SK-N-SH (cell line): ENCODE measurements at regions not wholly inside any gene's neighbourhood (a gene's known extent, or its start where the extent isn't known, plus 50 kb on each side); places are given as distances from the start of the nearest gene placed in this dataset.

Experiments used
- CTCF ChIA-PET: fragments of 300-600, 350-600 bp; formaldehyde crosslinking; extraction: SDS; loops from one replicate; lab custom pipeline; 2021; lab: Yijun Ruan, JAX
- POLR2A ChIA-PET: fragments of 350-600 bp; sonication (Branson Sonifier 250); formaldehyde crosslinking; extraction: SDS; loops from one replicate; lab custom pipeline; 2020; ENCODE audit warnings: antibody characterized with exemption, inconsistent platforms; lab: Yijun Ruan, JAX
- DNase-seq: peaks from one replicate; pipeline ENCODE4 v3.0.0; 2012
- H2AFZ ChIP-seq: fragments of 200-600 bp; sonication (generic); 2 replicates; pipeline ENCODE4 v1.8.1; 2016; ENCODE audit warnings: antibody characterized with exemption, mild to moderate bottlenecking, low read depth
- H3F3A ChIP-seq: fragments of 200-600 bp; sonication (generic); replicated peaks from 2 replicates; pipeline ENCODE3; 2016; ENCODE audit warnings: antibody characterized with exemption, mild to moderate bottlenecking; ENCODE audit not compliant: insufficient read depth
- H3K27ac ChIP-seq, 2 experiments: fragments of 200-500 bp in 1 of 2; fragments of 200-600 bp in 1 of 2; sonication (Bioruptor generic) in 1 of 2; sonication (generic), shearing (Covaris generic) in 1 of 2; 2 replicates each; pipeline versions ENCODE4 v1.5.1 to v1.6.1; 2014 to 2016; ENCODE audit warnings: low read depth in 2 of 2, inconsistent platforms in 1 of 2, low read length in 1 of 2, mild to moderate bottlenecking in 1 of 2, mixed read lengths in 1 of 2
- H3K27me3 ChIP-seq: fragments of 200-600 bp; sonication (generic), shearing (Covaris generic); 2 replicates; pipeline ENCODE4 v1.6.1; 2016; ENCODE audit warnings: mixed run types; ENCODE audit not compliant: insufficient read depth
- H3K36me3 ChIP-seq, 2 experiments: fragments of 200-500 bp in 1 of 2; fragments of 200-600 bp in 1 of 2; sonication (Bioruptor generic) in 1 of 2; sonication (generic) in 1 of 2; replicated peaks in 1 of 2; 2 replicates each; pipeline versions ENCODE3 to v1.5.1; 2014 to 2016; ENCODE audit warnings: low read length in 1 of 2, mild to moderate bottlenecking in 1 of 2; ENCODE audit not compliant: insufficient read depth in 2 of 2, control insufficient read depth in 1 of 2
- H3K4me1 ChIP-seq, 2 experiments: fragments of 200-500 bp in 1 of 2; fragments of 200-600 bp in 1 of 2; sonication (Bioruptor generic) in 1 of 2; sonication (generic), shearing (Covaris generic) in 1 of 2; 2 replicates each; pipeline versions ENCODE4 v1.5.1 to v1.6.1; 2014 to 2016; ENCODE audit warnings: low read depth in 1 of 2, low read length in 1 of 2, mixed run types in 1 of 2; ENCODE audit not compliant: insufficient read depth in 2 of 2, control insufficient read depth in 1 of 2
- H3K4me2 ChIP-seq: fragments of 200-600 bp; sonication (generic), shearing (Covaris generic); 2 replicates; pipeline ENCODE4 v1.6.1; 2017; ENCODE audit warnings: mixed run types
- H3K4me3 ChIP-seq, 2 experiments: fragments of 200-500 bp in 1 of 2; fragments of 200-600 bp in 1 of 2; sonication (Bioruptor generic) in 1 of 2; sonication (generic), shearing (Covaris generic) in 1 of 2; 2 replicates each; pipeline versions ENCODE4 v1.5.1 to v1.8.1; 2014 to 2016; ENCODE audit warnings: low read depth in 2 of 2, inconsistent platforms in 1 of 2, low read length in 1 of 2, mild to moderate bottlenecking in 1 of 2, mixed read lengths in 1 of 2, moderate library complexity in 1 of 2
- H3K79me2 ChIP-seq: fragments of 200-600 bp; sonication (generic); 2 replicates; pipeline ENCODE4 v1.8.1; 2017; ENCODE audit warnings: mild to moderate bottlenecking; ENCODE audit not compliant: insufficient read depth
- H3K9ac ChIP-seq: fragments of 200-600 bp; sonication (generic); 2 replicates; pipeline ENCODE4 v1.6.1; 2017; ENCODE audit warnings: mixed run types
- H3K9me2 ChIP-seq: fragments of 200-600 bp; sonication (generic); 2 replicates; pipeline ENCODE4 v1.6.1; 2017; ENCODE audit warnings: mixed run types
- H3K9me3 ChIP-seq: fragments of 200-600 bp; sonication (generic); 2 replicates; pipeline ENCODE4 v1.6.1; 2017; ENCODE audit warnings: mixed run types, mild to moderate bottlenecking, moderate library complexity
- H4K20me1 ChIP-seq: fragments of 200-600 bp; sonication (generic); 2 replicates; pipeline ENCODE4 v1.6.1; 2017; ENCODE audit warnings: mild to moderate bottlenecking, mixed run types; ENCODE audit not compliant: insufficient read depth
- CHD2 ChIP-seq: fragments of 150-350 bp; IDR thresholded peaks from 2 replicates; pipeline ENCODE4 v1.6.1; 2018; ENCODE audit warnings: low read length; ENCODE audit not compliant: partially characterized antibody
- CTCF ChIP-seq: fragments of 200-600 bp; sonication (generic); IDR thresholded peaks from 2 replicates; pipeline ENCODE4 v1.6.1; 2017; ENCODE audit warnings: antibody characterized with exemption, mild to moderate bottlenecking, moderate library complexity
- ELF1 ChIP-seq: IDR thresholded peaks from 2 replicates; pipeline ENCODE4 v1.4.0; 2012
- EZH2phosphoT487 ChIP-seq: fragments of 200-600 bp; sonication (generic); IDR thresholded peaks from 2 replicates; pipeline ENCODE4 v1.6.1; 2017; ENCODE audit warnings: low read depth, mixed run types, mild to moderate bottlenecking, antibody characterized with exemption, moderate library complexity, borderline replicate concordance
- FOXJ3 ChIP-seq: sonication (generic); formaldehyde crosslinking; IDR thresholded peaks from 2 replicates; pipeline ENCODE4 v1.5.1; 2020; ENCODE audit warnings: mild to moderate bottlenecking, missing genetic modification reagents
- JUND ChIP-seq: IDR thresholded peaks from 2 replicates; pipeline ENCODE4 v1.4.0; 2012
- NFIC ChIP-seq: IDR thresholded peaks from 2 replicates; pipeline ENCODE4 v1.4.0; 2012; ENCODE audit warnings: borderline replicate concordance
- POLR2AphosphoS5 ChIP-seq: IDR thresholded peaks from 2 replicates; pipeline ENCODE4 v1.6.1; 2012; ENCODE audit warnings: low read depth, low read length
- RCOR1 ChIP-seq: fragments of 150-350 bp; IDR thresholded peaks from 2 replicates; pipeline ENCODE4 v1.6.1; 2017; ENCODE audit warnings: antibody characterized with exemption, low read length
- RXRA ChIP-seq: IDR thresholded peaks from 2 replicates; pipeline ENCODE4 v1.4.0; 2012; ENCODE audit warnings: low read depth, mild to moderate bottlenecking, borderline replicate concordance
- TEAD4 ChIP-seq: IDR thresholded peaks from 2 replicates; pipeline ENCODE4 v1.4.0; 2012; ENCODE audit warnings: mild to moderate bottlenecking, borderline replicate concordance; ENCODE audit not compliant: insufficient read depth
- WGBS: methylation state at CpG from one replicate; pipeline ENCODE4 v1.1.6; 2017; ENCODE audit warnings: low lambda C conversion rate; 5-methylcytosine and 5-hydroxymethylcytosine counted together
- TF ChIP-seq, protein P1 (sequence below): IDR thresholded peaks from 2 replicates; pipeline ENCODE4; 2012

DNA sequence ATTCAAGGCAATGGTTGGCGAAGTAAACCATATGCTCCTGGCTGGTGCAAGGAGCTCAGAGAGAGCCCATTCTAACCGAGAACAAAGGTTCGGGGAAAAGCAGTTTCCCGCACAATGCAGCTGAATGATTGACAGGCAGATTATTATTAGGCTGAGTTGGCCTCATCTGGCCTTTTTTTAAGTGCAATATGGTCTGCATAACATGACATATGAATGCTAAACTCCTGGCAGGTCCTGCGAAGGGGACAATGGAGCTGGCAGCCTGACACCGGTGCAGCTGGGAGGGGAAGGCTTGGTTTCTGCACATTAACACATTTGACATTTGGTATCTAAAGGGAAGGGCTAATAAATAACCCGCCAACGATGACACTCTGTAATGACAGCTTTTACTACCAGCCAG is 92.0 kb downstream of the MIS18A start:
- no peak overlapping the region for H3K27ac ChIP-seq
- TF ChIP-seq EZH2phosphoT487 (no peak), CHD2 (no peak), ELF1 (no peak), RCOR1 (no peak)
- no peaks in the 10 kb centered on the region for H3K79me2 ChIP-seq
- H3K4me2 ChIP-seq = no peak overlapping the region
- no peaks in the 10 kb centered on the region for H3K27me3 ChIP-seq
- no peaks in the 10 kb centered on the region for H3K9me2 ChIP-seq
- peaks cover 0 to 12% of the 10 kb centered on the region in 2 experiments; a peak in 1 of 4 replicates for H3K4me1 ChIP-seq
- H3K9me3 ChIP-seq = no peaks in the 10 kb centered on the region
- POLR2A ChIA-PET = no interaction called here
- no peaks in the 10 kb centered on the region for H3K36me3 ChIP-seq
- CTCF ChIA-PET = interaction anchor here (1.0 to 1.7 kb wide), 5 partner anchors 9 to 314 kb away, joined by 3 to 4 read pairs (median 4); partner anchors contain the start of gene HUNK
- no peak overlapping the region for H3K9ac ChIP-seq
- 63% methylated on average over 7 of the region's 8 CpGs for WGBS
- H3K4me3 ChIP-seq = no peak overlapping the region
- DNase-seq = no peak
- H2AFZ ChIP-seq = no peak overlapping the region
- H3F3A ChIP-seq = no peaks in the 10 kb centered on the region
- no peaks in the 10 kb centered on the region for H4K20me1 ChIP-seq

DNA sequence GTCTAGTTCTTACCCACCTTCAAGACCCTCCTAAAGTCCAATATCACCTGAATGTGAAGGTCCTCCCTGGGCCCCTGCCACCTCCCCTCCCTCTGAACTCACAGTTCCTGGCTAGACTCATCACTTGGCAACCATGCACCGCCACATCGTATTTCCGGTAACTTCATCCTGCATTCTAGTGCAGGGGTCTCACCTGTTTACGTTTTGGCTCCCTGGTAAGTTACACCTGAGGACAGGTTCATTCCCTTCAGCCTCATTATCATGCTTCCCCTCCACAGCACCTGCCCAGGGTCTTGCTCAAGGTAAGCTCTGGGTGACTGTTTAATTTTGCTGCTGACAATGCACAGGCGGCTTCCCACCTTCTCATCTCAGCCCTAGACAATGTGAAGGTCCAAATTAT is 93.1 kb downstream of the MIS18A start:
- Histone ChIP-seq H3K4me2 (no peak overlapping the region), H3K9ac (no peak overlapping the region), H3K27ac (no peak overlapping the region), H3K9me3 (no peaks in the 10 kb centered on the region), H4K20me1 (no peaks in the 10 kb centered on the region), H3K36me3 (no peaks in the 10 kb centered on the region), H3K4me1 (peaks cover 0 to 12% of the 10 kb centered on the region in 2 experiments; a peak in 1 of 4 replicates), H3K4me3 (no peak overlapping the region), H3K9me2 (no peaks in the 10 kb centered on the region), H3F3A (no peaks in the 10 kb centered on the region), H3K79me2 (no peaks in the 10 kb centered on the region), H3K27me3 (no peaks in the 10 kb centered on the region), H2AFZ (no peak overlapping the region)
- WGBS = 68% methylated on average over 5 of the region's 5 CpGs
- no peak for DNase-seq
- TF ChIP-seq NFIC = no peak
- TF ChIP-seq RXRA = no peak
- TF ChIP-seq ELF1 = no peak
- no peak for TF ChIP-seq RCOR1
- no peak for TF ChIP-seq JUND
- TF ChIP-seq CHD2 = no peak
- no peak for TF ChIP-seq FOXJ3 (CRISPR knock-in tag)
- no peak for TF ChIP-seq CTCF
- TF ChIP-seq TEAD4 = no peak
- no peak for TF ChIP-seq POLR2AphosphoS5
- TF ChIP-seq, protein P1, sequence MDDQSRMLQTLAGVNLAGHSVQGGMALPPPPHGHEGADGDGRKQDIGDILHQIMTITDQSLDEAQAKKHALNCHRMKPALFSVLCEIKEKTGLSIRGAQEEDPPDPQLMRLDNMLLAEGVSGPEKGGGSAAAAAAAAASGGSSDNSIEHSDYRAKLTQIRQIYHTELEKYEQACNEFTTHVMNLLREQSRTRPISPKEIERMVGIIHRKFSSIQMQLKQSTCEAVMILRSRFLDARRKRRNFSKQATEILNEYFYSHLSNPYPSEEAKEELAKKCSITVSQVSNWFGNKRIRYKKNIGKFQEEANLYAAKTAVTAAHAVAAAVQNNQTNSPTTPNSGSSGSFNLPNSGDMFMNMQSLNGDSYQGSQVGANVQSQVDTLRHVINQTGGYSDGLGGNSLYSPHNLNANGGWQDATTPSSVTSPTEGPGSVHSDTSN = no peak
- POLR2A ChIA-PET = no interaction called here
- CTCF ChIA-PET = interaction anchor here (1.6 kb wide), 1 partner anchor 73 kb away, joined by 4 read pairs; no protein-coding TSS in a partner anchor
